Motor neuron (in vitro differentiated cells): ENCODE measurements at regions not wholly inside any gene's neighbourhood (a gene's known extent, or its start where the extent isn't known, plus 50 kb on each side); places are given as distances from the start of the nearest gene placed in this dataset.

Source experiments
- ATAC-seq, 8 experiments: fragments of 200-7000 bp; cut with Tn5 transposase; replicated peaks in 6 of 8; 2 replicates each; pipeline ENCODE4 v1.8.0; 2021; ENCODE audit warnings: mild to moderate bottlenecking in 8 of 8, moderate library complexity in 8 of 8
- H3K27ac ChIP-seq, 2 donors: fragments of 250-450 bp; sonication (Bioruptor Pico); 2 replicates each; pipeline ENCODE4 v1.9.0; 2021; ENCODE audit warnings: antibody characterized with exemption in 2 of 2, mild to moderate bottlenecking in 2 of 2, moderate library complexity in 1 of 2
- H3K4me1 ChIP-seq, 2 donors: fragments of 250-450 bp; sonication (Bioruptor Pico); replicated peaks in 1 of 2; 2 replicates each; pipeline ENCODE4 v1.6.1; 2021; ENCODE audit warnings: antibody characterized with exemption in 2 of 2, mild to moderate bottlenecking in 2 of 2, moderate library complexity in 1 of 2
- H3K4me3 ChIP-seq, 5 donors: fragments of 250-450 bp; sonication (Bioruptor Pico); 2 replicates each; pipeline ENCODE4 v1.9.0; 2021; ENCODE audit warnings: antibody characterized with exemption in 5 of 5, mild to moderate bottlenecking in 5 of 5, moderate library complexity in 4 of 5
- WGBS, 10 experiments: fragments of 450-650 bp; shearing (Covaris generic); methylation state at CpG; one replicate each; pipeline ENCODE4 v1.0.0; 2022; 5-methylcytosine and 5-hydroxymethylcytosine counted together
- in situ Hi-C, 9 experiments: fragments of 400-800 bp; cut with MboI; loops; one replicate each; pipeline ENCODE4 v1.15.0; 2021; ENCODE audit warnings: low sequenced_read_pairs in 9 of 9, low pct_unique_long_range_greater_than_20kb in 2 of 9; ENCODE audit not compliant: unreplicated experiment in 9 of 9

- Histone ChIP-seq H3K4me3 (no peak overlapping the region), H3K4me1 (peaks cover 0 to 10% of the 10 kb centered on the region in 2 donors), H3K27ac (no peak overlapping the region)
- WGBS, 10 experiments: 0 to 86% (median 38%) methylated on average over 1 to 2 of the region's 2 CpGs; no CpG with 5 or more reads in 1 of the 10 experiments
- ATAC-seq: no peak
- in situ Hi-C loops: no loop called here
Observed at GRCh38 chr18:34548120-34548972, 161.8 kb upstream of the DTNA start.

DNA sequence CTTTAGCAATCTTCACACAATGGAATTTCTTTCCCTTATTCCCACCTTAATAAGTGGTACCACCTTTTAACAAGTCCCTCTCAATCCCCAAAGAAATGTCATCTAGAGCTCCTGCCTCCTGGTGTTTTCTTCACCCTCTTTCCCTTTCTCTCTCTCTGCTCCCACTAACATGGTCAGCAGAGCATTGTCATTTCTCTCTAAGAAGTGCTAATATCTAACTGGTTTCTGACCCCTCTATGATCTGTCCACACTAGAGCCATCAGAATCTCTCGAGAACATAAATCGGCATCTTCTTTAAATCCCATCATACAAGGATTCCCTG is 161.2 kb upstream of the DTNA start:
- H3K27ac ChIP-seq: no peak overlapping the region
- 22 to 86% (median 78%) methylated on average over 1 to 2 of the region's 2 CpGs for WGBS, 10 experiments
- in situ Hi-C loops: no loop called here
- H3K4me1 ChIP-seq: peaks cover 0 to 5% of the 10 kb centered on the region in 2 donors
- no peak for ATAC-seq
- H3K4me3 ChIP-seq: no peak overlapping the region

GRCh38 chr18:34549367-34549766 is 160.7 kb upstream of the DTNA start:
- no peak for ATAC-seq
- no peak overlapping the region for H3K27ac ChIP-seq
- peaks cover 0 to 3% of the 10 kb centered on the region in 2 donors for H3K4me1 ChIP-seq
- H3K4me3 ChIP-seq: no peak overlapping the region
- in situ Hi-C loops: no loop called here

DNA sequence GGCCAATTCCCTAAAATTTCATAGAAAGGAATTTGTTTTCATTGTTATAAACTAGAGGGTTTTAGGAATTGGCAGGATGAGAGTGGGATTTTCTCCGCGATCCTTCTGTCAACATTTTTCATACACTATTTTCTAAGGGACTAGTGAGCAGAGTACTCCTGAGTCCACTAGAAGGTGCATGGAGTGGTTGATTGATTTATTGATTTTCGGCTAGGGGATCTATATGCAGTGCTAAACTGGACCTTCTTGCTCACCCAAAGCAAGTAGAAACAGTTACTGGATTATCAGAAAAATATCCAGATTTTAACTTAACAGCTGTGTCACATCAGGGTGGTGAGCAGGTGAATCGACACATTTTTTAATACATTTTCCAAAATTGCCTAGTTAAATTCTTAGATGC is 159.9 kb upstream of the DTNA start:
- in situ Hi-C loops: no loop called here
- Histone ChIP-seq H3K4me1 (peaks cover 0 to 3% of the 10 kb centered on the region in 2 donors), H3K27ac (no peak overlapping the region), H3K4me3 (no peak overlapping the region)
- 40 to 100% (median 85%) methylated on average over 1 to 4 of the region's 4 CpGs; no CpG with 5 or more reads in 3 of the 10 experiments for WGBS, 10 experiments
- ATAC-seq: no peak

DNA sequence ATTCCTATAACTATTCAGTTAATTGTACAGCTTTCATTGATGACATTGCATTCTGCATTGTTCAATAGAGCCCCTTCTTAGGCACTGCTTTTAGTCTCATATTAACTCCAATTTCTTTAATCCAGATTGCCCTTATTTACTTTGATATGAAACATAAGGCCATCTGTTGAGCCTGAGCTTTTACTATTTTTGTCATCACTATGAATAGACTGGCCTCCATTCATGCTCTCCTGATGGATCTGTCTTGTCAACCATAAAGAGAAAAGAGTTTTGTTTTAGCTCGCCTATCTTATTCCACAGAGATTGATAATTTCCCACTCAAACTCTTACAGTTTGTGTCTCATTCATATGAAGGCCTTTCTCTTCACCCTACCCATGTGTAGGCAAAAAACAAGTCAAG is 159.2 kb upstream of the DTNA start:
- in situ Hi-C loops: no loop called here
- no peak overlapping the region for H3K27ac ChIP-seq
- WGBS, 10 experiments: 20 to 100% (median 73%) methylated on average over 1 of the region's 1 CpG; no CpG with 5 or more reads in 1 of the 10 experiments
- H3K4me3 ChIP-seq: no peak overlapping the region
- ATAC-seq: no peak
- H3K4me1 ChIP-seq: peaks cover 0 to 3% of the 10 kb centered on the region in 2 donors

- ATAC-seq: no peak
Observed at GRCh38 chr18:34551824-34552223, 158.3 kb upstream of the DTNA start.

DNA sequence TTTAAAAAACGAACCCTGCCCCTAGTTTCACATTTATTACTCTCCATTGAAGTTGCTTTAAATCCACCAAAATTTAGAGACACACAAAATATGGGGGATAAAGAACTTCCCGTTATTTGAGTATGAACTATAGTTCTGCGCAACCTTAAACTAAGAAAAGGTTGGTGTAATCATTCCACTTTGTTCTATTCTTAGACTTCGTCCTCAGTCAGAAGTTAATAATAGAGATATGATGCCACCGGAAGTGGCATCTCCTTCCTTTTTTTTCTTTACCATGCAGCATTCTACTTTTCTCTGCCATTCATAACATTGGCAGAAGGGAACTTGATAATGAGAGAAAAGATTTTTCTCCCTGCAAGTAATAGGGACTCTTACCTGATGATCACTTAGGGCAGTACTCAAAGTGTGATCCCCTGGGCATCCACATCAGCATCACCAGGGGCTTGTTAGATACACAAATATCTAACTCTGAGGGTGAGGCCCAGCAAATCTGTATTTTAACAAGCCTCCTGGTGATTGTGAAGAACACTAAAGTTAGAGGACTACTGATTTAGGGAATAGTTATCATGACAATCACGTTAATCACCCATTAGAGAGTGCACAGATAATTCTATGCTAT is 147.7 kb upstream of the DTNA start:
- no peak overlapping the region for H3K27ac ChIP-seq
- WGBS, 10 experiments: 47 to 92% (median 83%) methylated on average over 3 to 6 of the region's 6 CpGs
- H3K4me1 ChIP-seq: no peaks in the 10 kb centered on the region
- in situ Hi-C loops: no loop called here
- ATAC-seq: no peak
- H3K4me3 ChIP-seq: no peak overlapping the region

More at GRCh38 chr18:34551824-34552223, 158.3 kb upstream of the DTNA start:
- H3K4me3 ChIP-seq: no peak overlapping the region
- no peak overlapping the region for H3K27ac ChIP-seq
- in situ Hi-C loops: no loop called here
- WGBS, 10 experiments: 0 to 100% (median 80%) methylated on average over 1 to 2 of the region's 2 CpGs; no CpG with 5 or more reads in 1 of the 10 experiments
- H3K4me1 ChIP-seq: peaks cover 0 to 3% of the 10 kb centered on the region in 2 donors

- Histone ChIP-seq H3K27ac (no peak overlapping the region), H3K4me1 (no peaks in the 10 kb centered on the region), H3K4me3 (no peak overlapping the region)
- in situ Hi-C loops: no loop called here
- 0 to 100% (median 85%) methylated on average over 2 of the region's 2 CpGs for WGBS, 10 experiments
- ATAC-seq: peak in 3 of 8 experiments; percentile 40 to 89 (median 59)
Observed at GRCh38 chr18:34567857-34568256, 142.2 kb upstream of the DTNA start.

DNA sequence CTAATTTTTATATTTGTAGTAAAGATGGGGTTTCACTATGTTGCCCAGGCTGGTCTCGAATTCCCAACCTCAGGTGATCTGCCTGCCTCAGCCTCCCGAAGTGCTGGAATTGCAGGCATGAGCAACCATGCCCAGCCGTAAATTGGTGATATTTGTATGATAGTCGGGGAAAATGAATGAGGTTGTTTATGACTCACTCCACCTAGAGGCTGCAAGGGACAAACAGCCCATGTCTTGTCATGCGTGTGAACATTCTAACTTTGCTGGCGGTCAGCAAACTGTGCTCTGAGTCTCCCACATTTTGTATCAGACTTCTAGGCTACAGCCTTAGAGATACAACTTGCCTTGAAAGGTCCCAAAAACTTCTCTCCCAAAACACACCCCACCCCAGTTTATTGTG is 133.5 kb upstream of the DTNA start:
- ATAC-seq: no peak
- no peak overlapping the region for H3K4me3 ChIP-seq
- H3K4me1 ChIP-seq: no peaks in the 10 kb centered on the region
- H3K27ac ChIP-seq: no peak overlapping the region
- WGBS, 10 experiments: 33 to 95% (median 83%) methylated on average over 1 to 5 of the region's 6 CpGs; no CpG with 5 or more reads in 3 of the 10 experiments
- in situ Hi-C loops: no loop called here

DNA sequence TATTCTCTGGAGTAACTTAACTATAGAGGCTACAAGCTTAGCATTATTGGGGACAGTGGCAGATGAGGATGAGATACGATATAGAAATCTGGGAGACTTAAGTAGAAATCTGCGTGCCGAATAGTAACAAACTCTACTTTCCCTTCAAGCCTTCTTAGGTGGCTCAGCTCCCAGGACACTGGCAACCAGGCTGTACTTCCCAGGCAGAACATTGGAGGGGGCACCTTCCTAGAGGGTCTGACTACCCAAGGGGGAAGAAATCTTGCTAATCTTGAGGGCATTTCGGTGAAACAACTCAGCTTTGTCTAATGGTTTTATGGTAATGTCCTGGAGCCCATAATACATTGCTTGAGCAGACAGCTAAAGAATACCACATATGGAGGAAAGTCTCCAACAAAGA is 126.2 kb upstream of the DTNA start:
- ATAC-seq: no peak
- H3K4me3 ChIP-seq: no peak overlapping the region
- no peaks in the 10 kb centered on the region for H3K4me1 ChIP-seq
- in situ Hi-C loops: no loop called here
- 0 to 100% (median 85%) methylated on average over 1 to 4 of the region's 4 CpGs; no CpG with 5 or more reads in 3 of the 10 experiments for WGBS, 10 experiments
- H3K27ac ChIP-seq: no peak overlapping the region

DNA sequence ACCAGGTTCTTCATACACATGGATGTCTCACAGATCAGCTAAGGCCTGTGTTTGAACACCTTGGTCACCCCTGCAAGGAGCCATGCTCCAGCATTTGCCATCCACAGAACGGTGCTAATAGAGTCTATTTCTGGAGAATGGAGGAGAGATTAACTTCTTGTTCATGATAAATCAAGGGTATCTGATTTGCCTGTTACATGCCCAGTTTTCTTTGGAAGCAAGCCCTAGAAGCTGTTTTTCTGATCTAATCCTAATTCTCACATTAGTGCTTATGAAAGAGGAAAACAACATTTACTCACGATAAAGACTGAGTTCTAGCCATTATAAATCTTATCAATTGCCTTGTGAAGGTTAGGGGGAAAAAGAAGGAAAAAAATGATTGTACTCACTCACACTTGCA is 119.6 kb upstream of the DTNA start:
- ATAC-seq: no peak
- Histone ChIP-seq H3K4me3 (no peak overlapping the region), H3K4me1 (no peaks in the 10 kb centered on the region), H3K27ac (no peak overlapping the region)
- WGBS, 10 experiments: 0 to 94% (median 80%) methylated on average over 1 to 2 of the region's 2 CpGs; no CpG with 5 or more reads in 1 of the 10 experiments
- in situ Hi-C loops: no loop called here

GRCh38 chr18:34591920-34592444 is 118.1 kb upstream of the DTNA start:
- Histone ChIP-seq H3K4me3 (no peak overlapping the region), H3K27ac (no peak overlapping the region), H3K4me1 (no peaks in the 10 kb centered on the region)
- in situ Hi-C loops: no loop called here
- ATAC-seq: no peak
- 17 to 100% (median 91%) methylated on average over 2 of the region's 2 CpGs; no CpG with 5 or more reads in 2 of the 10 experiments for WGBS, 10 experiments

DNA sequence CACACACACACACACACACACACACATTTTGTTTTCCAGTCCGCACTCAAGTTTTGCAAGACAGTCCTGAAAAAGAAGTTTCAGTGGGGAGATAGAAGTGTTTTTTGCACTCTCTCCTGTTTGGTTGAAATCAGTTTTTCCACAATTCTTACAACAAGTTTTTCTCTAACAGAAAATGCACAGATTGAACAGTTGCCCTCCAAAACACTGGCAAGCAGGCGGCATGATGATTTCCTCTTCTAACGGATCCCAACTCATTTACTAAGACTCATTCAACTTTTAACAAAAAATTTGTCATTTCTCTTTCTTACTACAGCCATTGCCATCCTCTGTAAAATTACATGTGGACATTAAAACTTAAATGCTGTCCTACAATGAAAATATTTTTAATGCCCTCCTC is 117.6 kb upstream of the DTNA start:
- Histone ChIP-seq H3K4me1 (no peaks in the 10 kb centered on the region), H3K27ac (no peak overlapping the region), H3K4me3 (no peak overlapping the region)
- WGBS, 10 experiments: 40 to 92% (median 71%) methylated on average over 1 to 3 of the region's 3 CpGs; no CpG with 5 or more reads in 1 of the 10 experiments
- in situ Hi-C loops: no loop called here
- ATAC-seq: no peak
